ENCODE measurements at regions not wholly inside any gene's neighbourhood (a gene's known extent, or its start where the extent isn't known, plus 50 kb on each side); places are given as distances from the start of the nearest gene placed in this dataset.

GRCh38 chr1:194184425-194184824 is 998.0 kb upstream of the B3GALT2 start:
- no peak for DNase-seq

- DNase-seq = no peak
Measured at GRCh38 chr1:194181845-194182244, 995.4 kb upstream of the B3GALT2 start.

GRCh38 chr1:194176212-194176611 is 989.8 kb upstream of the B3GALT2 start:
- no peak for DNase-seq

- DNase-seq = no peak
Measured at GRCh38 chr1:194175251-194175650, 988.8 kb upstream of the B3GALT2 start.

- no peak for DNase-seq
Measured at GRCh38 chr1:194174528-194174927, 988.1 kb upstream of the B3GALT2 start.

- no peak for DNase-seq
Measured at GRCh38 chr1:194171596-194171995, 985.2 kb upstream of the B3GALT2 start.

GRCh38 chr1:194167956-194168640 is 981.7 kb upstream of the B3GALT2 start:
- no peak for DNase-seq

GRCh38 chr1:194164755-194165154 is 978.3 kb upstream of the B3GALT2 start:
- no peak for DNase-seq

GRCh38 chr1:194161591-194161990 is 975.2 kb upstream of the B3GALT2 start:
- no peak for DNase-seq

GRCh38 chr1:194159941-194160340 is 973.5 kb upstream of the B3GALT2 start:
- DNase-seq = no peak

- DNase-seq = no peak
Measured at GRCh38 chr1:194155962-194156361, 969.5 kb upstream of the B3GALT2 start.

- no peak for DNase-seq
Measured at GRCh38 chr1:194151056-194151455, 964.6 kb upstream of the B3GALT2 start.

- DNase-seq = no peak
Measured at GRCh38 chr1:194150242-194150641, 963.8 kb upstream of the B3GALT2 start.

- no peak for DNase-seq
Measured at GRCh38 chr1:194133152-194133551, 946.7 kb upstream of the B3GALT2 start.

GRCh38 chr1:194118086-194118485 is 931.7 kb upstream of the B3GALT2 start:
- no peak for DNase-seq

- DNase-seq = no peak
Measured at GRCh38 chr1:194117582-194117981, 931.2 kb upstream of the B3GALT2 start.

GRCh38 chr1:194114288-194114687 is 927.9 kb upstream of the B3GALT2 start:
- DNase-seq = no peak

- DNase-seq = no peak
Measured at GRCh38 chr1:194105381-194105780, 919.0 kb upstream of the B3GALT2 start.

GRCh38 chr1:194104247-194104844 is 917.9 kb upstream of the B3GALT2 start:
- no peak for DNase-seq

GRCh38 chr1:194103516-194104246 is 917.3 kb upstream of the B3GALT2 start:
- no peak for DNase-seq

- DNase-seq = no peak
Measured at GRCh38 chr1:194103101-194103500, 916.7 kb upstream of the B3GALT2 start.

GRCh38 chr1:194102607-194103006 is 916.2 kb upstream of the B3GALT2 start:
- no peak for DNase-seq

GRCh38 chr1:194084755-194085154 is 898.3 kb upstream of the B3GALT2 start:
- no peak for DNase-seq

- DNase-seq = no peak
Measured at GRCh38 chr1:194081444-194081843, 895.0 kb upstream of the B3GALT2 start.
